ENCODE measurements at regions not wholly inside any gene's neighbourhood (a gene's known extent, or its start where the extent isn't known, plus 50 kb on each side); places are given as distances from the start of the nearest gene placed in this dataset.
A peak's percentile ranks its signal among the peaks of the same experiment; 100 is the strongest.
"Not testable (repeated sequence)": the region's sequence is repeated elsewhere in the genome, so short reads cannot be mapped to it uniquely, and the experiment has no call there.

GRCh38 chr18:78240627-78241252 lies 738.9 kb upstream of the SALL3 start:
- DNase-seq = no peak

- DNase-seq = peak in 1 of 2 experiments; percentile 5
Observed at GRCh38 chr18:78241535-78242253, 737.9 kb upstream of the SALL3 start.

- DNase-seq = no peak
Observed at GRCh38 chr18:78242254-78242643, 737.4 kb upstream of the SALL3 start.

GRCh38 chr18:78242806-78243205 lies 736.8 kb upstream of the SALL3 start:
- no peak for DNase-seq

GRCh38 chr18:78244779-78245178 lies 734.8 kb upstream of the SALL3 start:
- DNase-seq = no peak

- DNase-seq = no peak
Observed at GRCh38 chr18:78245451-78245850, 734.2 kb upstream of the SALL3 start.

- no peak for DNase-seq
Observed at GRCh38 chr18:78246050-78246449, 733.6 kb upstream of the SALL3 start.

- no peak for DNase-seq
Observed at GRCh38 chr18:78246588-78246987, 733.0 kb upstream of the SALL3 start.

- no peak for DNase-seq
Observed at GRCh38 chr18:78247615-78248289, 731.9 kb upstream of the SALL3 start.

GRCh38 chr18:78255013-78255412 lies 724.6 kb upstream of the SALL3 start:
- no peak for DNase-seq

GRCh38 chr18:78268226-78268988 lies 711.2 kb upstream of the SALL3 start:
- DNase-seq = no peak

GRCh38 chr18:78271790-78272189 lies 707.8 kb upstream of the SALL3 start:
- DNase-seq = no peak

- DNase-seq = no peak
Observed at GRCh38 chr18:78273876-78274275, 705.7 kb upstream of the SALL3 start.

GRCh38 chr18:78283425-78283824 lies 696.2 kb upstream of the SALL3 start:
- not testable (repeated sequence) for DNase-seq

- no peak for DNase-seq
Observed at GRCh38 chr18:78292618-78293380, 686.8 kb upstream of the SALL3 start.

GRCh38 chr18:78293540-78293939 lies 686.1 kb upstream of the SALL3 start:
- DNase-seq = no peak

- no peak for DNase-seq
Observed at GRCh38 chr18:78293940-78294541, 685.6 kb upstream of the SALL3 start.

GRCh38 chr18:78295262-78295661 lies 684.4 kb upstream of the SALL3 start:
- DNase-seq = no peak

- no peak for DNase-seq
Observed at GRCh38 chr18:78296166-78296565, 683.5 kb upstream of the SALL3 start.

GRCh38 chr18:78297048-78297447 lies 682.6 kb upstream of the SALL3 start:
- no peak for DNase-seq

- no peak for DNase-seq
Observed at GRCh38 chr18:78303519-78304191, 676.0 kb upstream of the SALL3 start.
